Panc1 (cell line): ENCODE measurements at regions not wholly inside any gene's neighbourhood (a gene's known extent, or its start where the extent isn't known, plus 50 kb on each side); places are given as distances from the start of the nearest gene placed in this dataset.
"Not testable (repeated sequence)": the region's sequence is repeated elsewhere in the genome, so short reads cannot be mapped to it uniquely, and the experiment has no call there.

Source experiments
- ATAC-seq: fragments of 200-7000 bp; cut with Tn5 transposase; 2 replicates; pipeline ENCODE4 v1.9.1; 2020; ENCODE audit warnings: mild to moderate bottlenecking, moderate library complexity
- BruUV-seq: library from RNA; stranded (reverse); fragments of 400-500 nt; replicated peaks from 2 replicates; lab custom pipeline; 2021; lab: Mats Ljungman, UMichigan
- CTCF ChIA-PET: fragments of 300-600 bp; sonication (Branson Sonifier 250); formaldehyde crosslinking; loops from one replicate; lab custom pipeline; 2022; ENCODE audit warnings: antibody characterized with exemption; lab: Charles Lee
- POLR2A ChIA-PET: fragments of 300-600 bp; sonication (Branson Sonifier 250); formaldehyde crosslinking; loops from one replicate; lab custom pipeline; 2022; ENCODE audit warnings: antibody characterized with exemption; lab: Charles Lee
- DNase-seq: peaks from one replicate; pipeline ENCODE4 v3.0.0-alpha.2; 2010; ENCODE audit warnings: low read depth, low spot score
- H3K27ac ChIP-seq: 2 replicates; pipeline ENCODE4 v1.5.1; 2011; ENCODE audit warnings: mild to moderate bottlenecking, low read length, inconsistent platforms
- H3K27me3 ChIP-seq: fragments of 200-500 bp; sonication (Bioruptor generic); 2 replicates; pipeline ENCODE4 v1.6.0; 2014; ENCODE audit warnings: low read length, inconsistent platforms; ENCODE audit not compliant: control insufficient read depth, insufficient read depth
- H3K36me3 ChIP-seq: fragments of 200-500 bp; sonication (Bioruptor generic); 2 replicates; pipeline ENCODE4 v1.5.1; 2014; ENCODE audit warnings: inconsistent platforms, mild to moderate bottlenecking, low read length, moderate library complexity; ENCODE audit not compliant: control insufficient read depth, insufficient read depth
- H3K4me1 ChIP-seq: 2 replicates; pipeline ENCODE4 v1.5.1; 2011; ENCODE audit warnings: inconsistent platforms, mild to moderate bottlenecking, low read length, moderate library complexity; ENCODE audit not compliant: control insufficient read depth, insufficient read depth
- H3K4me3 ChIP-seq, 2 experiments: 2 replicates each; pipeline ENCODE4 v1.5.1; 2011 to 2012; ENCODE audit warnings: low read depth in 2 of 2, low read length in 2 of 2, mild to moderate bottlenecking in 2 of 2, inconsistent platforms in 1 of 2, moderate library complexity in 1 of 2
- H3K9me3 ChIP-seq: fragments of 200-500 bp; sonication (Bioruptor generic); 2 replicates; pipeline ENCODE4 v1.5.1; 2014; ENCODE audit warnings: low read depth, mild to moderate bottlenecking, inconsistent platforms, low read length, moderate library complexity; ENCODE audit not compliant: control insufficient read depth, insufficient read depth
- in situ Hi-C: cut with HindIII; loops from 2 replicates; pipeline ENCODE4 v1.10.0; 2016; ENCODE audit warnings: low sequenced_read_pairs, low pct_unique_long_range_greater_than_20kb
- intact Hi-C: fragments of 100-400 bp; cut with micrococcal nuclease; formaldehyde crosslinking; loops from one replicate; pipeline ENCODE4 v1.10.0; 2022; ENCODE audit not compliant: unreplicated experiment

- POLR2A ChIA-PET, H3K4me1 ChIP-seq, H3K36me3 ChIP-seq, ATAC-seq, BruUV-seq, in situ Hi-C loops, DNase-seq, H3K4me3 ChIP-seq, H3K27me3 ChIP-seq, intact Hi-C loops, CTCF ChIA-PET, H3K27ac ChIP-seq, H3K9me3 ChIP-seq: not testable (repeated sequence)
Observed at GRCh38 chr22:11067286-11067871, 4460.6 kb upstream of the OR11H1 start.

GRCh38 chr22:11067937-11068336 is 4460.1 kb upstream of the OR11H1 start:
- H3K4me3 ChIP-seq, H3K27ac ChIP-seq, H3K36me3 ChIP-seq, BruUV-seq, in situ Hi-C loops, H3K9me3 ChIP-seq, intact Hi-C loops, H3K27me3 ChIP-seq, ATAC-seq, DNase-seq, CTCF ChIA-PET, H3K4me1 ChIP-seq, POLR2A ChIA-PET: not testable (repeated sequence)

- H3K4me1 ChIP-seq, H3K27ac ChIP-seq, H3K4me3 ChIP-seq, CTCF ChIA-PET, ATAC-seq, H3K36me3 ChIP-seq, in situ Hi-C loops, DNase-seq, H3K9me3 ChIP-seq, BruUV-seq, intact Hi-C loops, POLR2A ChIA-PET, H3K27me3 ChIP-seq: not testable (repeated sequence)
Observed at GRCh38 chr22:11068406-11068805, 4459.6 kb upstream of the OR11H1 start.
